ENCODE measurements at regions not wholly inside any gene's neighbourhood (a gene's known extent, or its start where the extent isn't known, plus 50 kb on each side); places are given as distances from the start of the nearest gene placed in this dataset.

DNA sequence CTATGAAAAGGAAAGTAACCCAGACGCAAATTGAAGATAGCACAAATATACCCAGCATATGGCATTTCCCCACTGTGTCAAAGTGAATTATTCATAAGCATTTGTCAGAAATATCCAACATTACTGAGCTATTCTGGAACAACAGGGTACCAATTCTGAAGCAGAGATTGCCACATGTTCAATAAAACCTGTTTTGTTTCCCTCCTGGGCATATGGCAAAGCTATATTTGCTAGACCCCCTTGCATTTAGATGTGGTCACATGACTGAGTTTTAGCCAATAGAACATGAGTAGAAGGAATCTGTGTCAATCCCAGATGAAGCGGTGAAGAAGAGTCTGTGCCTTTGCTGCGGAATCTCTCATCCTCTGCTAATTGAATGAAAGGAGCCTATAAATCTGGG lies 296.4 kb upstream of the DLGAP1 start:
- H3K4me2 ChIP-seq (ENCODE audit: insufficient read depth, low read length) = no peak overlapping the region
- no peak overlapping the region for H2AFZ ChIP-seq (ENCODE audit: low read depth, low read length)
- no peaks in the 10 kb centered on the region for H3K9me1 ChIP-seq (ENCODE audit: control insufficient read depth, insufficient read depth, low read length)
- H4K20me1 ChIP-seq (replicated peaks; ENCODE audit: control insufficient read depth, insufficient read depth, low read length) = no peaks in the 10 kb centered on the region
- TF ChIP-seq TFE3 (CRISPR knock-in tag; IDR thresholded peaks at IDR 0.05) = peak; percentile 50; the same call in 1 of the 2 replicates
- TF ChIP-seq CBFA2T3 (IDR thresholded peaks at IDR 0.05) = no peak
- TF ChIP-seq ARID1B (IDR thresholded peaks at IDR 0.05) = no peak
- CTCF ChIA-PET (ENCODE audit: low intra/inter-chr PET ratio) = no interaction called here
- H3K79me2 ChIP-seq (ENCODE audit: control insufficient read depth, insufficient read depth, low read length) = no peaks in the 10 kb centered on the region
- POLR2A ChIA-PET = no interaction called here
- in situ Hi-C loops (cut with MboI) = no loop called here
- no peaks in the 10 kb centered on the region for H3K4me1 ChIP-seq (replicated peaks in 1 of 2; ENCODE audit: control insufficient read depth in 2 of 2, insufficient read depth in 2 of 2, low read length in 2 of 2)
- no peak overlapping the region for H3K9ac ChIP-seq (ENCODE audit: insufficient read depth in 1 of 2, low read depth in 2 of 2, low read length in 2 of 2)
- intact Hi-C loops (cut with micrococcal nuclease) = no loop called here
- 3% methylated on average over 3 of the region's 3 CpGs for WGBS (ENCODE audit: insufficient coverage, low coverage, missing lambda C conversion rate)
- H3K36me3 ChIP-seq (ENCODE audit: control insufficient read depth, insufficient read depth, low read length) = no peaks in the 10 kb centered on the region
- H3K27me3 ChIP-seq (ENCODE audit: control insufficient read depth in 2 of 2, insufficient read depth in 2 of 2, low read length in 2 of 2) = no peaks in the 10 kb centered on the region
- no TSS peak for BruUV-seq (replicated peaks)
- H3K9me3 ChIP-seq (replicated peaks; ENCODE audit: control insufficient read depth, insufficient read depth, low read depth, low read length) = 0 out of 2 replicates have a peak, but pooled peaks cover 4% of the 10 kb centered on the region
- no peak for ATAC-seq
- H3K4me3 ChIP-seq = no peak overlapping the region
- no peak for DNase-seq (ENCODE audit: extremely low read depth in 1 of 4, low spot score in 3 of 4)
- FAIRE-seq = no peak
- H3K27ac ChIP-seq (ENCODE audit: extremely low read depth, low read depth, low read length) = no peak overlapping the region
